Dermis blood vessel endothelial cell (primary cell): ENCODE measurements at regions not wholly inside any gene's neighbourhood (a gene's known extent, or its start where the extent isn't known, plus 50 kb on each side); places are given as distances from the start of the nearest gene placed in this dataset.
"Not testable (repeated sequence)": the region's sequence is repeated elsewhere in the genome, so short reads cannot be mapped to it uniquely, and the experiment has no call there.

Experiments
- DNase-seq: peaks from one replicate; pipeline ENCODE4 v3.0.0; 2010

DNA sequence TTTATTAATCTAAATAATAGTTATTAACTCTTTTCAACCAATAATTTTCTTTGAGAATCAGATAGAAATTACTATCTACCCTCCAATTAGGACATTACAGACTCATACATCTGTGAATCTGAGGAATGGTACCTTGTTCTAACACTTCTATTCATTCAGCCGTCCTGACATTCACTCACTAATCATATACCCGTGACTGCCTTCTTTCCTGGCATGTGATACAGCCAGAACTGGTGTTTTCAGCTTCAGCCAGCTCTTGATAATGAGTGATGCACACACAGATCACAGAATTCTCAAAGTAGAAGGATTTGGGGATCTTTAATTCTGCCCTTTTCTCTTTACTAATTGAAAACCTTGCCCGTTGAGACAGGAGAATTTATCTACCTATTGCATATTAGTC is 499.9 kb downstream of the UTRN start:
- DNase-seq = no peak

DNA sequence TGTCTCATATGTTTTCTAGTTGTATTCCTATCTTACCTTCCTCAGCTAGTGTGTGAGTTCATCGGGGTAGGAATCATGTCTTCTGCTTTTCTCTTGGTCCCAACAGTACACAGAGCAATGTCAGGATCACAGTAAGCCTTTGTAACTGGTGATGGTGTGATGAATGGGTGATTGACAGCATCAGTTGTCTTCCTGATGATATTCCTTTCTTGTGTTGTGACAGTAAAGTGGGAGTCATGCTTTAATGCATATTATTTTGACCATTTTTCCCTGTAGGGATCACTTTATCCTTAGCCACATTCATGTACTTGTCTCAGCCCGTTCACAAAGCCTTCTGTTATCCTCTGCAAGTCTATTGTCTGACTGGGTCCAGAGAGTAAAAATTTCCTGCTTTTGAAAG is 501.7 kb downstream of the UTRN start:
- no peak for DNase-seq

- DNase-seq = no peak
These were observed 508.6 kb downstream of the UTRN start for GRCh38 chr6:144793744-144794143.

- not testable (repeated sequence) for DNase-seq
These were observed 509.9 kb downstream of the UTRN start for GRCh38 chr6:144795022-144795421.

- DNase-seq = no peak
These were observed 510.9 kb downstream of the UTRN start for GRCh38 chr6:144796070-144796469.

GRCh38 chr6:144797881-144798589 is 512.9 kb downstream of the UTRN start:
- peak; percentile 37 for DNase-seq

- DNase-seq = no peak
These were observed 519.2 kb downstream of the UTRN start for GRCh38 chr6:144804246-144804790.

- DNase-seq = no peak
These were observed 519.9 kb downstream of the UTRN start for GRCh38 chr6:144805049-144805448.

DNA sequence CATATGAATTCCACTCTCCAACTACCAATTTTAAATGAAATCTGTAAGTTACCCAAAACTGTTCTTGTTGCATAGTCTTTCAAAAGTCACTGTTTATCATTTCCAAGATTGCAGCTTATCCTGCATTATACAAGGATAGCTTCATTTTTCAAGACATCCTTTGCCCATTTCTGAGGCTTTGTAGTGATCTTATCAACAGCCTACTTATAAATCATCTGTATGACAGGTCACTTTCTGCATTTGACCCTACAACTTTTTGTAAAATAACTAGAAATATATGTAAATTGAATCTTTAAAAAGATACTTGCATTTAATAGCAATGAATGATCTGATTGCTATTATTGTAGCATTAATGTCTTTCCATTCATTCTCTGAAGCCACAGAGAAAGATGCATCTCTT is 521.1 kb downstream of the UTRN start:
- DNase-seq = no peak

- no peak for DNase-seq
These were observed 524.0 kb downstream of the UTRN start for GRCh38 chr6:144809120-144809519.

DNA sequence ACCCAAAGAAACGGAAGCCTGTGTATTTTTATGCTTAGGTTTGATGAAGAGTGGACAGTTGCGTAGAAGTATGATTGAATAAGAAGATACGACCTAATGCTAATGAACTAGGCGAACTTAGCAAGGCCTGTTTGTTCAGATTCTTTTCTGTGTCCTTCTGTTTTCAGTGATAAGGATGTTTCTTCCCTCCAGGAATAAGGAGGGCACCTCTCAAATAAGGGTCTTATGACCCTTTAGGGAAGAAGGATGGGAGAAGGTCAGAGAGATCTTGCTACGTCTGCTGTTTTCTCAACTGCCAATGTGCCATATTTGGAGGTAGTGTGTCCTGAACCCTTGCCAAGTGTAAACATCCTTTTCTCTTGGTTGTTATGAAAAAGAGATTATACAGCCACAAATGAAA is 524.8 kb downstream of the UTRN start:
- DNase-seq = no peak

DNA sequence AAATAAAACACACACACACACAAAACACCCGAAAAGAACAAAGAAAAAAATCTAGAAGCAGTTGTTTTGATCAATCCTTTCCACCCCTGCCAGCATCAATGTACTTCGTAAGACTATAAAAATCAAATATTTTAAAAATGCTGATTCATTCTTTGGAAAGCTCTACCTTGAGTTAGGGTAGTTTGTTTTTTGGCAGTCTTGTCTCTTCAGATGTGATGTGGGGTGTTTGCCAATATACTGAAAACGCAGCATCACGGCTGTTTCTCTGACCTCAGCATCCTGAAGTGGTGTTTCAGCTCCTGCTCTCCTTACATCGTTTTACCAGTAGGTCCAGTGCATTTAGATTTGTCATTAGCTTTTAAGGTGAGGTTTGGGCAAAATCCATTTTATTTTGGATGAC is 526.0 kb downstream of the UTRN start:
- no peak for DNase-seq

- no peak for DNase-seq
These were observed 531.8 kb downstream of the UTRN start for GRCh38 chr6:144816936-144817335.

- no peak for DNase-seq
These were observed 535.1 kb downstream of the UTRN start for GRCh38 chr6:144820270-144820669.

DNA sequence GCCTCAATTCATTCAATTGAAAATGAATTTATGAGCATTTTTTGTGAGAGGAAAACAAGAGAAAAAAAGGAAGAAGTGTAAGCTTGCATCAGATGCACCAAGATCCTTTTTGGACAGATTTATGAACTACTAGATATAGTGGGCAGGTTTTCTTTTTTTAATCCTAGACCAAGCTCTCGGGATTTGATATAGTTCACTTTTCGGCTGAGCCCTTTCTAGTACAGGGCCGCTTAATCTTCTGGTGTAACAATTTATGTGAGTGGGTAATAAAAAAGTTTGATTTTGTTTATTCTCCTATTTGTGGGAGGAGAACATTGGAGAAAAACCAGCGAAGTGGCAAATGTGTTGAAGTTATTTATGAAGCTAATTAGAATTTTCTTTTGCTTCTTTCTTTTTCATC is 538.0 kb downstream of the UTRN start:
- DNase-seq = no peak

DNA sequence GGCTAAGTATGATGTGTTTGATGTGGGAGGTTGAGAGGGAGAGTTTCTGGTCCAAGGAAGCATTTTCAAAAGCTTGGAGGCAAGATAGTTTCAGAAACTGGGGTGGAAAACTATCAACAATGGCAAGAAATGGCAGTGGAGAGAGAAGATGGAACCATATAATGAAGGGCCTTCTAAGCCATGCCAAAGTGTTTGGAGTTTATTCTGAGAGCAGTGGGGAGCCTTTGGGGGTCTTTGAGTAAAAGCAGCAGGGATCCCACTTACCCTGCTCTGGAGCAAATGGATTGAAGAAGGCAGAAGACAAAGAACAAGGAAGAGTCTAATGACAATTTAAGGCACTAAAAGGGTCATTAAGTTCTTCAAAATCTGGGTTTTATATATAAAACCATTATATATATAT is 538.9 kb downstream of the UTRN start:
- DNase-seq = no peak

- no peak for DNase-seq
These were observed 549.4 kb downstream of the UTRN start for GRCh38 chr6:144834426-144835038.

- DNase-seq = no peak
These were observed 550.3 kb downstream of the UTRN start for GRCh38 chr6:144835322-144835973.

DNA sequence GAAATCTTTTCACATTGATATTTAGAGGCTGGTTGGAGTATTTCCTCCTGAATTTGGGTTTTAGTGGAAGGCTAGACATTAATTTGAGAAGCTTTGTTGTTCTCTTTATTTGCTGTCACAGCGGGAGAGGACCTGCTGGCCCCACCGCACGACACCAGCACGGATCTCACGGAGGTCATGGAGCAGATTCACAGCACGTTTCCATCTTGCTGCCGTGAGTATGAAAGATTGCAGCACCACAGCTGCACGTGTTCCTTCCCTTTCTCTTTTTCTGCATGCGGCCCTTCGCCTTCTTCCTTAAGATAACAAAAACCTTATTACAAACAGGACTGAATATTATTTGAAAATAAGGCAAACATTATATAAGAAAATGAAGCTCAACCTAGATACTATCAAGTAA is 555.5 kb downstream of the UTRN start:
- DNase-seq = no peak

- no peak for DNase-seq
These were observed 558.6 kb downstream of the UTRN start for GRCh38 chr6:144843701-144844100.

DNA sequence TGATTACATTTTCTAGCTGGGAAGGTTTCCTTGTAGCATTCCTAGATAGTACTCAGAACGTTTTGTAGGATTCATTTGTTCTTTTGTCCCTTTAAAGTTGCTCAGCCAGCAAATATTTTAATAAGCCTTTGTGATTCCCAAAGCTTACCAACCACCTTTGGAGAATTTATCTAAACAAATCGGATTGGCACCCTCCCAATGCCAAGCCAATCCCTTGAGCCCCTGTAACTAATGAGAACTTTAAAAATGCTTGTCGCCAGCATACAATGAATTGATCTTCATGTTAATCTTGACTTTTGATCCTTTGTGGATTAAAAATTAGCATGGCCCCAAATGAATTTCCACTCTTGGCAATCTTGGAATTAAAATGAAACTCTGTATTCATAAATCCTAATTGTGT is 559.5 kb downstream of the UTRN start:
- DNase-seq = no peak

GRCh38 chr6:144845186-144845585 is 560.1 kb downstream of the UTRN start:
- peak; percentile 15 for DNase-seq

DNA sequence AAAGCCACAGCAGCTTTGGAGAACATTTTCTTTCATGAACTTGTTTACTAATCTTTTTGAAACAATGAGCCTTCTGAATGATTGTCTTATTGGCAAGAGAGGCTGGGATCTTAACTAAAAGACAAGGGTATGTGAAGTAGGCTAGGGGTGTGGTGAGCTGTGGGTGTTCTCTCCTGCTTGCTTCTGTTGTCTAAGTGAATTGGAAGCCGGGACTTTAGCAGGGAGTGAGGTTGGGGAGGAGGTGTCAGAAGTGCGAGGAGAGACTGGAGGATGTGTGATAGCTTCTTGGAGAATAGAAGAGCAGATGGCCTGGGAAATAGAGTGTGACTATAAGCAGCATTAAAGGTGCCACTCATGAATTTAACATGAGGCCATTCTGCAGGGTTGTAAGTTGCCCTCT is 562.8 kb downstream of the UTRN start:
- DNase-seq = no peak

DNA sequence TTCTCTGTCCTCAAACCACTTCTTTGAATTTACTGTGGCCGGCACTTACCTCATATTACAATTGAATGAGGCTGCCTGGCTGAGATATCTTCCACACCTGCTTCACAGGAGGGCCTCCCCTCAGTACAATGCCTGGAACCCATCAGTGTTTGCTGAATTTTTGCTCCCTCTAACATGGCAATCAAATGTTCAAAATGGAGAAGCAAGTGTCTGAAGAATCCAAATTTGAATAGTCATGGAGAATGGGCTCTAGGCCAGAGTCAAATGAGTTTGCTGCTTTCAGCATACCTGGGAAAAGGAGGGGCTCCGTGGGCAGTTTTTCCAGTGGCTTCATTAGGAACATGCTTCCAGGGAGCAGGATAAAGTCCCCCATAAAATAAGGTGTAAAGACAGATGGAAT is 564.8 kb downstream of the UTRN start:
- no peak for DNase-seq
